ENCODE measurements at regions not wholly inside any gene's neighbourhood (a gene's known extent, or its start where the extent isn't known, plus 50 kb on each side); places are given as distances from the start of the nearest gene placed in this dataset.

DNA sequence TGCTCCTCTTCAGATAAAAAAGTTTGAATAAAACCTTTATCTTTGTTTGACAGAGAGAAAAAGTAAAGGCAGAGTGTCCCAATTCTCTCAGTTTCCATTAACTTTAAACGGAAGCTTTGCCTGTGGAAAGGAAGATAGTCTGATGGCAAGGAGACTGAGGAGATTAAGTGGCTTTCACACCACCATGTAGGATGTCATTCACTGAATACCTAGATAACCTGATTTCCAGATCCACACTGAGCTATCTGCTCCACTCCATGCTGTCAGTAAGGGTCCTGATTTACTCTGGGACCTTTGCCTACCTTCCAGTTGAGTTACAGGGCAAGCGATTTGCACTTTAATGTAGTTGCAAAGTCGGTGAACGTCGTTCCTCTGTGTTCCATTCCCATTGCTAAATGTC lies 233.4 kb upstream of the TBL1XR1 start:
- TF ChIP-seq, protein P1, sequence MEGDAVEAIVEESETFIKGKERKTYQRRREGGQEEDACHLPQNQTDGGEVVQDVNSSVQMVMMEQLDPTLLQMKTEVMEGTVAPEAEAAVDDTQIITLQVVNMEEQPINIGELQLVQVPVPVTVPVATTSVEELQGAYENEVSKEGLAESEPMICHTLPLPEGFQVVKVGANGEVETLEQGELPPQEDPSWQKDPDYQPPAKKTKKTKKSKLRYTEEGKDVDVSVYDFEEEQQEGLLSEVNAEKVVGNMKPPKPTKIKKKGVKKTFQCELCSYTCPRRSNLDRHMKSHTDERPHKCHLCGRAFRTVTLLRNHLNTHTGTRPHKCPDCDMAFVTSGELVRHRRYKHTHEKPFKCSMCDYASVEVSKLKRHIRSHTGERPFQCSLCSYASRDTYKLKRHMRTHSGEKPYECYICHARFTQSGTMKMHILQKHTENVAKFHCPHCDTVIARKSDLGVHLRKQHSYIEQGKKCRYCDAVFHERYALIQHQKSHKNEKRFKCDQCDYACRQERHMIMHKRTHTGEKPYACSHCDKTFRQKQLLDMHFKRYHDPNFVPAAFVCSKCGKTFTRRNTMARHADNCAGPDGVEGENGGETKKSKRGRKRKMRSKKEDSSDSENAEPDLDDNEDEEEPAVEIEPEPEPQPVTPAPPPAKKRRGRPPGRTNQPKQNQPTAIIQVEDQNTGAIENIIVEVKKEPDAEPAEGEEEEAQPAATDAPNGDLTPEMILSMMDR (conservative IDR thresholded peaks at IDR 0.05; ENCODE audit: control insufficient read depth, insufficient read depth, low read depth, low read length) = no peak
- DNase-seq (ENCODE audit: low read depth) = no peak
- no peak overlapping the region for H3K4me3 ChIP-seq (ENCODE audit: control insufficient read depth, low read depth, low read length)

GRCh38 chr3:177431525-177432176 lies 234.4 kb upstream of the TBL1XR1 start:
- no peak overlapping the region for H3K4me3 ChIP-seq (ENCODE audit: control insufficient read depth, low read depth, low read length)
- no peak for DNase-seq (ENCODE audit: low read depth)
- TF ChIP-seq, protein P1 (conservative IDR thresholded peaks at IDR 0.05; ENCODE audit: control insufficient read depth, insufficient read depth, low read depth, low read length) = no peak

DNA sequence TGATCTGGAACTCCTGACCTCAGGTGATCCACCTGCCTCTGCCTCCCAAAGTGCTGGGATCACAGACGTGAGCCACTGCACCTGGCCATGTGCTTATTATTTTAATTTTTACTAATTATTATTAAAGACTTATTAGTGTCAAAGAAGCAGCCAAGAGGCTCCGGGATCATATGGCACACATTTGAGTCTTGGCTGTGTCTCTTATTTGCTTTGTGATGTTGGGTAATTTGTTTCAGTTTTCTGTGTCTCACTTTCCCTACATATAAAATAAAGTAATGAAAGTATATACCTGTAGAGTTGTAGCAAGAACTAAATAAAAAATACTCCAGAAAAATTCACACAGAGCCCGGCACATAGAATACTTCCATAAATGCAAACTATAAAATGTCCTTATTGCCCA lies 238.0 kb upstream of the TBL1XR1 start:
- DNase-seq (ENCODE audit: low read depth) = no peak
- no peak overlapping the region for H3K4me3 ChIP-seq (ENCODE audit: control insufficient read depth, low read depth, low read length)
- TF ChIP-seq, protein P1 (conservative IDR thresholded peaks at IDR 0.05; ENCODE audit: control insufficient read depth, insufficient read depth, low read depth, low read length) = no peak

- TF ChIP-seq, protein P1 (conservative IDR thresholded peaks at IDR 0.05; ENCODE audit: control insufficient read depth, insufficient read depth, low read depth, low read length) = no peak
- H3K4me3 ChIP-seq (ENCODE audit: control insufficient read depth, low read depth, low read length) = no peak overlapping the region
- DNase-seq (ENCODE audit: low read depth) = no peak
Observed at GRCh38 chr3:177437513-177438337, 240.4 kb upstream of the TBL1XR1 start.

GRCh38 chr3:177438596-177439220 lies 241.4 kb upstream of the TBL1XR1 start:
- DNase-seq (ENCODE audit: low read depth) = no peak
- no peak overlapping the region for H3K4me3 ChIP-seq (ENCODE audit: control insufficient read depth, low read depth, low read length)
- TF ChIP-seq, protein P1 (conservative IDR thresholded peaks at IDR 0.05; ENCODE audit: control insufficient read depth, insufficient read depth, low read depth, low read length) = no peak

GRCh38 chr3:177439694-177440269 lies 242.5 kb upstream of the TBL1XR1 start:
- H3K4me3 ChIP-seq (ENCODE audit: control insufficient read depth, low read depth, low read length) = no peak overlapping the region
- TF ChIP-seq, protein P1 (conservative IDR thresholded peaks at IDR 0.05; ENCODE audit: control insufficient read depth, insufficient read depth, low read depth, low read length) = no peak
- DNase-seq (ENCODE audit: low read depth) = peak; percentile 38
